ENCODE measurements at regions not wholly inside any gene's neighbourhood (a gene's known extent, or its start where the extent isn't known, plus 50 kb on each side); places are given as distances from the start of the nearest gene placed in this dataset.

GRCh38 chr14:103198131-103199105 lies 75.2 kb downstream of the TNFAIP2 start (continued):
- TF ChIP-seq MAX (IDR thresholded peaks at IDR 0.05) (no peak), ATF3 (IDR thresholded peaks at IDR 0.05) (peak; percentile 91), SP1 (IDR thresholded peaks at IDR 0.05) (peak; percentile 50), RXRA (IDR thresholded peaks at IDR 0.05) (peak; percentile 56 to 80), YY1 (IDR thresholded peaks at IDR 0.05) (peak; percentile 57), ZBTB33 (IDR thresholded peaks at IDR 0.05) (peak; percentile 67), HNF4A (conservative IDR thresholded peaks at IDR 0.05) (peak; percentile 56 to 79)

- Histone ChIP-seq H3K27me3 (ENCODE audit: control insufficient read depth in 4 of 4, insufficient read depth in 4 of 4, low read length in 3 of 4) (no peaks in the 10 kb centered on the region), H3K4me1 (ENCODE audit: control insufficient read depth in 4 of 4, insufficient read depth in 4 of 4, low read length in 3 of 4) (peaks cover 3 to 12% (median 10%) of the 10 kb centered on the region in 4 donors), H3K4me3 (ENCODE audit: low read depth in 1 of 3, low read length in 3 of 3) (no peak overlapping the region), H3K27ac (ENCODE audit: low read depth in 1 of 2, low read length in 2 of 2) (peak overlapping the region; percentile 86 to 97), H3K9me3 (ENCODE audit: control insufficient read depth in 4 of 4, low read length in 3 of 4) (no peaks in the 10 kb centered on the region), H3K9ac (ENCODE audit: low read depth in 1 of 2, low read length in 2 of 2) (peak overlapping the region in 1 of 2 donors; percentile 80), H3K36me3 (ENCODE audit: control insufficient read depth in 4 of 4, insufficient read depth in 3 of 4, low read depth in 1 of 4, low read length in 3 of 4) (no peaks in the 10 kb centered on the region)
- 56% methylated on average over 6 of the region's 6 CpGs for WGBS
- TF ChIP-seq RXRA (IDR thresholded peaks at IDR 0.05), result peak in 1 of 2 donors; percentile 14
- TF ChIP-seq FOXA1 (IDR thresholded peaks at IDR 0.05), result no peak
- TF ChIP-seq YY1 (IDR thresholded peaks at IDR 0.05), result peak; percentile 28
- no peak for DNase-seq (ENCODE audit: low spot score)
Observed at GRCh38 chr14:103199124-103199523, 75.9 kb downstream of the TNFAIP2 start.

- no peak for TF ChIP-seq JUND (IDR thresholded peaks at IDR 0.05)
- TF ChIP-seq FOXA1 (IDR thresholded peaks at IDR 0.05), result no peak
- no peak for TF ChIP-seq ATF3 (IDR thresholded peaks at IDR 0.05)
- TF ChIP-seq HNF4A (conservative IDR thresholded peaks at IDR 0.05), result no peak
- TF ChIP-seq RXRA (IDR thresholded peaks at IDR 0.05), result no peak
- TF ChIP-seq RAD21 (IDR thresholded peaks at IDR 0.05), result no peak
- TF ChIP-seq MAX (IDR thresholded peaks at IDR 0.05), result no peak
- Histone ChIP-seq H3K4me3 (ENCODE audit: low read depth in 1 of 3, low read length in 3 of 3) (no peak overlapping the region), H3K36me3 (ENCODE audit: control insufficient read depth in 4 of 4, insufficient read depth in 3 of 4, low read depth in 1 of 4, low read length in 3 of 4) (no peaks in the 10 kb centered on the region), H3K27ac (ENCODE audit: low read depth in 1 of 2, low read length in 2 of 2) (no peak overlapping the region), H3K9ac (ENCODE audit: low read depth in 1 of 2, low read length in 2 of 2) (no peak overlapping the region), H3K27me3 (ENCODE audit: control insufficient read depth in 4 of 4, insufficient read depth in 4 of 4, low read length in 3 of 4) (no peaks in the 10 kb centered on the region), H3K4me1 (ENCODE audit: control insufficient read depth in 4 of 4, insufficient read depth in 4 of 4, low read length in 3 of 4) (peaks cover 5 to 13% (median 11%) of the 10 kb centered on the region in 4 donors), H3K9me3 (ENCODE audit: control insufficient read depth in 4 of 4, low read length in 3 of 4) (no peaks in the 10 kb centered on the region)
- no peak for DNase-seq (ENCODE audit: low spot score)
- WGBS, result 91% methylated on average over 6 of the region's 6 CpGs
Observed at GRCh38 chr14:103201801-103202200, 78.5 kb downstream of the TNFAIP2 start.

All from liver (tissue), 7 donors.